DMS153 treated with DMSO at 0.1 percent for 48 hours (cell line): ENCODE measurements at regions not wholly inside any gene's neighbourhood (a gene's known extent, or its start where the extent isn't known, plus 50 kb on each side); places are given as distances from the start of the nearest gene placed in this dataset.

Experiments used
- DNase-seq: peaks from one replicate; lab custom pipeline; 2025; ENCODE audit not compliant: unreplicated experiment; lab: John Stamatoyannopoulos, UW

- DNase-seq = no peak
Measured at GRCh38 chr12:30440826-30441602, 254.7 kb downstream of the IPO8 start.

DNA sequence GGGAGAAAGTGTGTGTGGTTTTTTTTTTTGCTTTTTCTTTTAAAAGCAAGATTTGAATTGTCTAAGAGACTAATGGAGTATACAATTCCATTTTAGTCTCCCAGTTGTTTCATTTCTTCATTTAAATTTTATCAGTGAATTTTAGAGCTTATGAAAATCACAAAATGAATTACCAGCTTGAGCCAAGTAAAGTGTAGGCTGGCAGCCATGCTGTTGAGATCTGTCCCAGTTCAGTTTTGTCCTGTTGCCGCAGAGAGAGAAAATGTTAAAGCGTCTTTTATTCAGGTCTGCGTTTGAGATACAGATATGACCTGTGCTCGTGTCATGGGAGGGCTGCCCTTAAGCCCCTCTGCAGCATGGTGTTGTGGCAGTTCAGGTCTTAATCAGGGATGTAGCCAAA, 256.5 kb downstream of the IPO8 start:
- no peak for DNase-seq

DNA sequence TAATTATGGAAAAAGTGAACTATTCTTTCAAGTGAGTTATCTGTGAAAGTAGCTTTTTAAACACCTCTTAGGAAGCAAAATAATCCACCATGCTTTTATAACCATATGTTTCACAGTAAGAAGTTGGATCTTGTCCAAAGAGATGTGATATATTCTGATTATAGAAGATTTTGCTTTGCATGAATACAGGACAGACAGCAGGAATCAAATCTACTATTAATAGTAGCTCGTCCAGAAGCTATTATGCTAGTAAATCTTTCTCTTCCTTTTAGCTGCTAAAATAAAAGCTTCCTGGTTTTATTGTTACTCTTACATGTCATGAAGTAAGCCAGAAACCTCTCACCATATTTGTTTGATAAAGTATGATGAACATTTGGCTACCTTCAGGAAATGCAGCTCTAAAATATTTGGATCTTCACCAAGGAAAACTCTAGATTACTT, 257.0 kb downstream of the IPO8 start:
- DNase-seq = no peak

GRCh38 chr12:30437616-30438015, 258.1 kb downstream of the IPO8 start:
- DNase-seq = no peak

- no peak for DNase-seq
Measured at GRCh38 chr12:30437044-30437443, 258.6 kb downstream of the IPO8 start.

- DNase-seq = no peak
Measured at GRCh38 chr12:30428098-30428497, 267.6 kb downstream of the IPO8 start.

GRCh38 chr12:30427555-30427954, 268.1 kb downstream of the IPO8 start:
- no peak for DNase-seq

GRCh38 chr12:30425445-30425844, 270.2 kb downstream of the IPO8 start:
- no peak for DNase-seq

GRCh38 chr12:30423330-30423729, 272.3 kb downstream of the IPO8 start:
- no peak for DNase-seq

DNA sequence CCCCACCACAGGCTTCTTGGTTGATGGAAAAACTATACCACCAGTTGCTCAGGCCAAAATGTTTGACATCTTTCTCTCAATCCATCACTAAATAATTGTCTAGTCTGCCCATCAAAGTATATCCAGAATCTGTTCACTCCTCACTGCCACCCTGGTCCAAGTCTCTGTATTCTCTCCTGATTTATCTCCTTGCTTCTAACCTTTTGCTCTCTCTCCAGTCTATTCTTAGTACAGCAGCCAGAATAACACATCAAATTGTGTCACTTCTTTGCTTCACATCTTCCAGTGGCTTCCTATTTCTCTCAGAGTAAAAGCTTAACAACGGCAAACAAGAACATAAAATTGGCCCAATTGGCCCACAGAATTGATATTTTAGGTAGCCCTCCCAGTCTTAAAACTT, 272.8 kb downstream of the IPO8 start:
- DNase-seq = no peak

GRCh38 chr12:30420561-30420960, 275.1 kb downstream of the IPO8 start:
- no peak for DNase-seq

DNA sequence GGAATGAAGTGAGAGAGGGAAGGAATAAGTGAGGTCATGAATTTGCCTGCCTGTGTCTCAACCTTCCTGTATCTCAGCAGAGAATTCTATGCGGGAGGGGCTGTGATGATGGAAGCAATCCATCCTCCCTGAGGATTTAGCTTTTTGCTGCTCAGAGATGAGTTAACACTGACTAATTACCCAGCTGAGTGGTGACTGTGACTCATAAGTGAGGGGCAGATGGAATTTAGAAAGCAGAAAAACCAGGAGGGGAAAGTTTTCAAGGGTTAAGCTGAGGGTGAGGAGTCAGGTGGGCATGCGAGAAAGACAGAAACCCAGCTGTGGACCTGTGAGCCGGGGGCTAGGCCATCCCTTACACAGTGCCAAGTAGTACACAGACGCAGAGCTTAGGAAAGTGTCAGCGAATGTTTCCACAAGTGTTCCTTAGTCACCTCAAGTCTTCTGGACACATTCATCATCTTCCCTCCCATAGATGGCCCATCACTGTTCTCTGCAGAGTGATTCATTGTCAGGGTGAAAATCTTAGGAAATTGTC, 277.9 kb downstream of the IPO8 start:
- no peak for DNase-seq

DNA sequence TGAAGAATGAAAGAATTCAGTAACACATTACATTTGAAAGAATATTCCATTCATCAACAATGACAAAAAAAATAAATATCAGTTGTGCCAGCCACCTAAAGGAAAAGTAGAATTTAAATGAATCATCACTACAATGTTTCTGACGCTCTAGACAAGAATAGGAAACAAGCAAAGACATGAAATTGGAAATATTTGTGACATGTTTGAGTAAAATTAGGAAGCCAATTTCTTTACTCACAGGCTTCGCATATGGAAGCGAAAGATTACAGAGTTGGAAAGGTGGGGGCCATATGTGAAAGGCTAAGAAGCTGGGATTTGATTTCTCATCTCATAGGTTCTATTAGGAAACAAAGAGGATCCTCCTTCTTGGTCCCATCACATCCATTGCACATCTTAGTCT, 279.0 kb downstream of the IPO8 start:
- no peak for DNase-seq

DNA sequence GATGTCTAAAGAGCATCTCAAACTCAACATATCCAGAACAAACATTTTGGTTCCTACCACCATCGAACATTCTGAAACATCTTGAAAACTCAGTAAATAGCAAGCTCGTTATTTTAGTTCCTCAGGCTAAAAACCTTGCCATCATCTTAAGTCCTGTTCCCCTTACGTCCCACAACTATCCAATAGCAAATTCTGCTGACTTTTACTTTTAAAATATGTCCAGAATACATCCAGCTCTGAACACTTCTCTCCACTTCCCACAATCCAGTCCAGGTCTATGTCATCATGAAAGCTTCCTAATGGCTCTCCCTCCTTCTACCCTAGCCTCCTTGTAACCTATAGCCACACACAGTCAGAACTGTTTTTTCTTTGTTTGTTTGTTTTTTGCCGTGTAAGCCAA, 279.9 kb downstream of the IPO8 start:
- DNase-seq = no peak

GRCh38 chr12:30414507-30414906, 281.2 kb downstream of the IPO8 start:
- no peak for DNase-seq

DNA sequence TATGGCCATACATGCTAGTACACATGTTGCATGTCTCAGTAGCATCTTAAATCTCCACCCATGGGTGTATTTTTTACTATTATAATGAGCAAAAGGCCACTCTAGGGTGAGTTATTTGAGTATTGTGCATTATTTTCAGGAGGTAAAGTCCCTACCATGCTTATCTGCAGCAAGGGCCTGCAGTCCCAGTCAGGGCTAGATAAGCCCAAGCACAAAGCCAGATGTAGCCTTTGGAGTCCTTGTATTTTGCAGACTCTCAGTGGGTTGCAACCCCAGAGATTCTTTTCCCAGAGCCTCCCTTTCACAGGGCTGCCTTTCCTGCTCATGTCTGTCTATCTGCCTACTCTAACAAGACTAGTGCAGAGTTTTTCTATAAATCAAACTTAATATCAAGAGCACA, 295.3 kb downstream of the IPO8 start:
- DNase-seq = no peak

GRCh38 chr12:30399859-30400258, 295.8 kb downstream of the IPO8 start:
- no peak for DNase-seq

DNA sequence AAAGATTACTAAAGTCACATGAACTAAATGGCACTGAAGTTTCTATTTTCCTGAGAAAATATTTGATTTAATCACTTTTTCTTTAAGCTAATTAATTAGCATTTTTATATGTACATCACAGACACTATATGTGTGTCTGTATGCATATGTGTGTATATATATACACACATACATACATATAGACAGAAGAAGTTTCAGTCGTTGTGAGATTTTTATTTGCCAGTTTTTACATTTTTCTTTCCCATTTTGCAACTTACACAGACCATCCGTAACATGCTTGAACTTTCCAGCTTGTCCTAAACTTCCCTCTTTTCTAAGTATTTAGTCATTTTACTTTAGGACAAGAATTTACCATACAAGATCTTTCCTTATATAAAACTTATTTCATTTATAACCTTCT, 299.1 kb downstream of the IPO8 start:
- no peak for DNase-seq

- DNase-seq = no peak
Measured at GRCh38 chr12:30395190-30395589, 300.5 kb downstream of the IPO8 start.

DNA sequence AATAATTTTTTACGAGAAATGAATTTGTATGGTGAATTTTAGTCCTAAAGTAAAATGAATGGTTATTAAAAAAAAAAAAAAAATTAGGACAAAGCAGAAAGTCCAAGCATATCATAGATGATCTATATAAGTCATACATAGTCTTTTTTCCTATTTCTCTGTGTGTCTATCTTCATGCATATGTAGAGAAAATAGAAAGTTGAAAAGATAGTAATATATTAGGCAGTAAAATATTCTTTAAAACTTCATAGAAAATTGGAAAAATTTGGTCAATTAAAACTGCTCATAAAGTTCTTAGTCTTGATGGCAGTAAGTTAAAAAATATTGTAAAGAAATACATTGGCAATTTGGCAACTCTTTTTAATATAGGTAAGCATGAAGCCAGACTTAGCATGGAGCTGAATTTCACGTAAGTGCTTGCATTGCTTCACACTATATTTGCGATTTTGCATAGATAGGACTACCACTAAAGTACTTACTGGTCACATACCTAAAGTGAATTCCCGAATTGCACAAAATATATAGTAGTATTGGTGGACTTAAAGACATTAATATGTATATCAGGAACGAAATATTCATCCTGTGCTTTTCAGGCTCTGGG, 303.8 kb downstream of the IPO8 start:
- DNase-seq = no peak

GRCh38 chr12:30385706-30386105, 310.0 kb downstream of the IPO8 start:
- DNase-seq = no peak

DNA sequence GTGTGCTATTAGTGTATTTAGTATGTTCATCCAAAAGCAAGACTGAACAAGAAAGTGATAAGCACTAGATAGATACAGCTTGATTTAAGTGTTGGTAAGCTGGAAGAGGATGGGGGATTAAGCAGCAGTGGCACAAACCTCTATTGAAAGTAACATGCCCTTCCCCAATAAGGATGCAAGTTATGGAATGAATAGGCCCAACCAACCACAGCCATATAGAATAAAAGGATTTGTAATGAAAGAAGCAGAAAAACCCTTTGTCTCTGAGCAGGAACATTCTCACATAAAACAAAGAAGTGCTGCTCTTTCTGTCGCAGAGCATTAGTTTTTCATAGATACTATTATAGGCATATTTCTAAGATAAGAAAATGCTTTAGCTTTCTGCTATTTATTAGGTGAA, 310.7 kb downstream of the IPO8 start:
- DNase-seq = no peak

GRCh38 chr12:30378307-30378706, 317.4 kb downstream of the IPO8 start:
- no peak for DNase-seq
